NCI-H2107 treated with DMSO at 0.1 percent for 48 hours (cell line): ENCODE measurements at regions not wholly inside any gene's neighbourhood (a gene's known extent, or its start where the extent isn't known, plus 50 kb on each side); places are given as distances from the start of the nearest gene placed in this dataset.

Experiments used
- DNase-seq: peaks from one replicate; lab custom pipeline; 2025; ENCODE audit not compliant: unreplicated experiment; lab: John Stamatoyannopoulos, UW

DNA sequence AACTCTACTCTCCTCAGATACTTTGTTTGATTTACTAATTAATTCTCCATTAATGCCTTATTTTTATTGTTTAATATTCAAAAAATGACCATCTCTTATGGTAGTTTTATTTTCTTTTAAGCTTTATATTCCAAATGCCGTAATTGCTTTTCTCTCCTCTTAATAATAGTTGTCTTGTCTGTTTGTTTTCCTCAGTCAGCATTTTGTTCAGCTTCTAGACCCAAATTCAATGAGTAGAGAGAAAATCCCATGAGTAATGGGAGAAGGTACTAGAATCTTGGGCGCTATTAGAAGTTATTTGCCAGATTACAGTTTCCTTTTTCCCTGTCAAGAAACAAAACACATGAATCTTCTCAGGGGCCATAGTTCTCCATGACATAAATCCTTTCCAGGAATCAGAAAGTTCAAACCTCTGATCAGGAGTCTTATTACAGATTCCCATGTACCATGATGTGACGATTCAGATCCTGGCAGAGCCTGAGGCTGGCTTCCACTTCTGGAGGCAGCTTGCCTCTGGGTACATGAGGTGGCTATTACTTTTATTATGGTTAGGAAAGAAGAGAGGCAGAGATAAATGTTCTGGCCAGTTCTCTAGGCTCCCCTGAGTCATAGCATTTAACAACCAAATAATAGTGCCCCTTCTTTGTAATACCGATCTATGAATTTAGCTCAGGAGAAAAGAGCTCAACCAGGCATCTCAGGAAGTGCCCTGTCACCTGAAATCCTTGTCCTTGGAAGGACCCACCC, 485.1 kb upstream of the SETBP1 start:
- DNase-seq = no peak

DNA sequence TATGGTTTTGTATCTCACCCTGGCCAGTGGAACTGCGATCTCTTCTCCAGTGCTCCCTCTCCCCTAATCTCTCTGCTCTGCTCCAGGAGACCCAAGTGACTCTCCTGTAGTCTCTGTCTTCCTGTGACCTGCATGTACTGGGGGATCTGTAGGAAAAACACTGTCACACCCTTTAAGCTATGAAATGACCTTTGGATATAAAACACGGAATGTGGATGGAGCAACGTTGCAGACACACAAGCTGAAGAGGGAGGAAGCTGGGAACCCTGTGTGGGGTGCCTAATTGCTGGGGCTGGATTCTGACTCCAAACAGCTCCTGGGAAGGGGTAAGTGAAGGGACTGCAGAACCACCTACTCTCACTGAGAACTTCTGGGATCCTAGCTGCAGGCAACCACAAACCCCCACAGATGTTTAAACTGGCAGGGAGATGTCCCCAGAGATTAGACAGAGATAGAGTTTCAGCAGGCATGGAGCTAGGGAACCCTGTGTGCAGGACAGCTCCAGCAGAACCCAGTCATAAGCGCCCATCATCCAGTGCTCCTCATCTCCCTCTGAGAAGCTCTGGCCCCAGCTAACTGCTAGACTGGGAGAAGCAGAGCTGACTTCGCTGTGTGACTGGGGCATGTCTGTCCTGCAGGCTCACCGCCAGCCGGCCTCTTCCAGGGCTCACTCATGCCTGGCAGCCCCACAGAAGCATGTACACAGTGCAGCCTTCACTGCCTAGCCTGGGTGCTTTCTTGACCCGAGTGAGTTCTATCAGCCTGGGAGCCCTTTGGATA, 482.7 kb upstream of the SETBP1 start:
- DNase-seq = peak; percentile 63

DNA sequence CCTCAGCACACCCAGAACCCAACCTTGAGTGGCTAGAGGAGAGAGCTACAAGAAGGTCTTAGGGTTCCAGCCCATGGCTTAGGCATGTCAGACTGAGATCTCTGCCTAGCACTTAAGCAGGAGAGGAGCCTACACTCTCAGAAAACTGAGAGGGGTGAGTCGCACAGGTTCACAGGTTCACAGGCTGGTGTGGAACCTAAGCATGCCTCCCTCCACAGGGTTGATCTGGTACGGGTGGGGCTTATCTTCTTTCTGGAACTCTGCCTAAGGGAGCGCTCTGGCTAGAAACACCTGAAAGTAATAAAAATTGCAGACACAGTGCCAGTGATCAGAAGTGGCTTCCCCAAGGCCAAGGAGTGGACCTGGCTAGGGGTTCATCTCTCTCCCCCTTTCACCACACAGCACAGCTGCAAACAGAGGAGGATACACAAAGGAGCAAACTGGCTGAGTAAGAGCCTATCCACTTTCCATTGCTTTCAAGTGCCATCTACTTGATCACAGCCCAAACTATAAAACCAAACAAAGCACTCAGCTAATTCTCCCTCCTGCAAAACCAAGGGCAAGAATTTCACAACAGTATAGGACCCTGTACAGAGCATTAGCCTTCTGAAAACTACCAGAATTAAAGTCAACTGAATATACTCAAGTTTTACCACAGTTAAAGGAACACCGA, 481.9 kb upstream of the SETBP1 start:
- peak; percentile 88 for DNase-seq

DNA sequence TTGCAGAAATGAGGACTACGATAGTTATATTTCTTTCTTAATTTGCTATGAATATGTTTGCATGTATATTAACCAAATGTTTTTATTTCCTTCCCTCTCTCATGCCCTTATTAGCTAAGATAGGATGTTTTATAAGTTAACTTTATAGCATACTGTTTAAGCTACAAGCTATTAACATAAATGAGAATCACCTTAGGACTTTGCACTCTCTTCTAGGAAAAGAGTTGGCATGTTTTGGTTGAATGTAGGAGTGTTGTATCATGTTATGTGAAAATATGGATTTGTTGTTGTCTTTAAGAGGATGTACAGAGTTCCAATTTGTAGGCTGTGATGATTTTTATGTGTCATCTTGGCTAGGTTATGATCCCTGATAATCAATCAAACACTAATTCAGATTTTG, 467.4 kb upstream of the SETBP1 start:
- DNase-seq = no peak

DNA sequence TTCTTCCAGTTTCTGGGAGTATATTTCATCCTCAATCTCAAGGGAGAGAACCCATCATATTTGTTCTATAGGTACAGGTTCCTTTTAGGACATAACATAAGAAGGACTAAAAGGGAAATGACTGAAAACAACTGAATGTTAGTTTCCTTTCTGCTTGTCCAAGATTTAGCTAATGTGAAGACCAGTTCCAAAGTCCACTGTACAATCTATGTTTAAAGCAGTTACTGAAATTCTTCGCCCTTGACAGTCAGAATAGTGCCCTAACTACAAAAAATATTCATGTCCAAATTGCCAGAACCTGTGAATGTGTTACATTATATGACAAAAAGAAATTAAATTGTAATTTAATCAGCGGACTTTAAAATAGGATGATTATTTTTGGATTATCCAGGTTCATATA, 466.3 kb upstream of the SETBP1 start:
- DNase-seq = no peak

DNA sequence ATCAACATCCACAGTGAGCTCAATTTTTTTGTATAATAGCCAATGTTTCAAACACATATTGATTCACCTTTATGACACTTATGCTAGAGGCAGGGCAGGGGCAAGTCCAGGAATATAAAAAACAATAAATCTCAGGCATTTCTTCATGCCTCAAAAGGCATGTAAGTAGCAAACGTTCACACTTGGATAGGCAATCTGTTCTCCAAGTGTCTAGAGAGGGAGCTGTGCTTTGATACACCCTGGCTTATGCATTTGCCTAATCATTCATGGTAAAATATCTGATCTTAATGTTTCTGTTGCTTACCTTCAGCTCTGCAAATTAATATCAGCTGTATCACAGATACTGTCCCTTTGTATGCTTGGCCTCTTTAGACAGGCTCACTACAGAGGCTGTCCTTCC, 464.5 kb upstream of the SETBP1 start:
- no peak for DNase-seq

DNA sequence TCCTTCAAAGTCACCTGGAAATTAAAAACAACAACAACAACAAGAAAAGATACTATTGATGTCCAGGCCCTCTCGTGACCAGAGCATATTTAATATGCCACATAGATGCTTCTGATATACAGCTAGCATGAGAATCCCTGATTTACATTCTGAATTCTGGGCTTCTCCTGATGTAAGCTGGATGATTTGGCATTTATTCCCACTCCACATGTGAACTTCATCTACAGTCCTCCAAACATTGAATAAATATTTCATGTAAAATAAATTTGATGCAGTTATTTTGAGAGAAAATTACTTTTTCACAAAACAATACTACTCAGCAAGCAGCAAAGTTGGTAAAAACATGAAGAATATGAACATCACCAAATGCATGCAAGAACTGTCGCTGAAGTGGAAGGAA, 453.2 kb upstream of the SETBP1 start:
- no peak for DNase-seq

DNA sequence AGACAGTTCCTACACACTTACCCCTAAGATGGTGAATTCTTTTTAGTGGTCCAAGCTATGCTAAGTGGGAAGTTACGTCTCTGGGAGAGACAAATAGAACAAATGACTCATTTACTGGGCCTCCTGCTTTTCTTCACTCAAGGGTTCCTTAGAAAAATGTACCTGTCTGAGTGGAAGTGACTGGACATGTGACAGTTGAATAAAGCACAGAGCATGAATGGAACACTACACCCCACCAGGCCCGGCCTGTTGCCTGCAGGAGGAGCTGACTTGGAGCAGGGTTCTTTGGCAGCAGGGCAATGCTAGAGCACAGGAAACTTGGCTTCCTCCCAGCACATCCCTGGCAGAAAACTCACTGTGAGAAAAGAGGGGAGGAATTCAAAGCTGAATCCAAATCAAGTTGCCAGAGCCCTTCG, 451.0 kb upstream of the SETBP1 start:
- DNase-seq = no peak

DNA sequence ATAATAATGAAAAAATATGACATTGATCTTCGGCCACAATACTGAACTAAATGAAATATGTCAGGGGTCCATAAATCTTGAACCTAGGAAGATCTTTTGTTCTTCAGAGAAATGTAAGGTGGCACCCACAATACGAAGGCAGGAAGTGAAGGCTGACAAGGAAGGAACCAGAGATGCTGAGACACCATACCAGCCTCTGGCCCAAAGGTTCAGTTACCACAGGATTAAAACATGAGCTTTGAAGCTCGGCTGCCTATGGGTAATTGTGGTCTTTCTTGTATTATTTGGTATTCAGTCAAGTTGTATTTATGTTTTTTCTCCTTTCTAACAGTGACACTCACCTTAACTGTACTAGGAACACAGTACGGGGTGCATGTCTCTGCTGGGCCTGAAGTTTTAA, 448.8 kb upstream of the SETBP1 start:
- DNase-seq = no peak

DNA sequence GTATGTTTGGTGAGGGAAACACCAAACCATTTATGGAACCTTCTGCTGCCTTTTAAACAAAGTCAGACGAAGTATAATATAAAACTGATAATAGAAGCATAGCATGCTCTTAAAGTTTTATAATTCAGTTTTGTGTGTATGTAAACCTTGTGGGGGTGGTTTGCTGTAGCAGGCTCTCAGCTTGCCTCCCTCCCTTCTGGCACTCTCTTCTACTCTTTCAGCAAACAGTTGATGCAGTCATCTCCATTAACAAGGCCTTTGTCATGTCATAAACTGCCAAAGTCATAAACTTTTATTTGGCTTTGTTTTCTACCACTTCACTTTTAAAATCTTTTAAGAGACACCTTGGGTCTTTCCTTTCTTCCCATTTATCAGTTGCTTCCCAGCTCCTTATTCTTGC, 448.2 kb upstream of the SETBP1 start:
- DNase-seq = no peak

DNA sequence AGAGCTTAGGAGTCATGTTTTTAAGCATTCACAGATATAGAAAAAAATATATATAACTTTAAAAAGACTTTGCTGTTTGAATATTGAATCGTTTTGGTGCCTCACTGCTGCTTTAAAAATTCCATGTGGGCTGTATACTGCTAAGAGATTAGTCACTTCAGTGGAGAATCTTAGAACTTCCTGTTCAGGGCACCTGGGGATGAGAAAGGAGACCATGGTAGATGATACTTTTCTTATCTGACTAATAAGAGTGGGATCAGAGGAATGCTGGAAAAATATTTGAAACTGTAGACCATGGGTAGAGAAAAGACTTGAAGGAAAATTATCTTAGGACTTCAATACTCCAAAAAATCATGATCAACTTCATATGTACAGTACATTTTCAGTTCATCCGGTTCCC, 442.2 kb upstream of the SETBP1 start:
- DNase-seq = no peak

DNA sequence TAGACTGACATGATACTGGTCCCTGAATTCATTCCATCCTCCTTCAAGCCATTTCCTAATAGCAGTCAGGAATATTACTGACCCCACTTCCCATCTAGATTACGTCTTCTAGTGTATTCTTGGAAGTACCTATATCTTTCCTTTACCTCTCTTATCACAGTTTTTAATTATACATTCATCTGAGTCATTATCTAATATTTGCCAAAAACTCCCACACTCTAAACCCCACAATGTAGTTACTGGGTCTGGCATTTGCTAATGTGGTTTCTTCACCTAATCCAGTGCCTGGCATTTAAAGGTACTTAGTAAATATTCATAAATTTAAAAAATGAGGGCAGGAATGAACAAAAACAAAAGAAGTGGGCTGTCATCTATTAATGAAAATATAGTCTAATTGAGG, 441.8 kb upstream of the SETBP1 start:
- DNase-seq = no peak

DNA sequence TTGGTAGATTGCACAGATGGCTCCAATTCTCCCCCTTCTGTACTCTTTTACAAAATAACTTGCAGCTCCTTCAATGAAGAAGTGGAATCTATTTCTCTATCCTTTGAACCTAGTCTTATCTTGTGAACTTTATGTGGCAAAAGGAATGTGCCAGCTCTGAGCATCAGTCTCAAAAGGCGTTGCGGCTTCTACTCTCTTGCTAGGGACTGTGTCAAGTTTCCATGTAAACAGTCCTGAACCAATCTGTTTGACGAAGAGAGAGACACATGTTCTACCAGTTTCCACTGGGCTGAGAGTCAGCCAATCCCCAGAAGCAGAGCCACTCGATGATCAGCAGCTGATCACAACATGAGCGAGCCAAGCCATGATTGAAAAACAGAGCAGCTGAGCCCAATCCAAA, 439.7 kb upstream of the SETBP1 start:
- DNase-seq = no peak

DNA sequence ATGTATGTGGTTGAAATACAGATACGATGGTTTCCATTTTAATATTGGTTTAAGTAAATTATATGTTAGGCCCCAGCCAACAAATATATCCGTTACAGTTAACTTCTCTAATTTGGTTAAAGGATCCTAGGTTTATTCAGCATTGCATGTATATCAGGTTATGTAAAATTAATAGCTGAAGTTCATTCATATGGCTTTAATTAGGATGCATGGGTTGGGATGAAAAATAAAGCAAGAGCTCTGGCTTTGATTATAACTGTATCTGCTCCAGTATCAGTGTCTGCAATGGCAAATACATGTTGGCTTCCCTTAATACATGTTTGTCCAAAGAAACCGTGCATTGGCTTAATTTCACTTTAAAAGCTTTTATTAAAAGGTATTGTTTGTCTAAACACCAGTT, 435.7 kb upstream of the SETBP1 start:
- no peak for DNase-seq

DNA sequence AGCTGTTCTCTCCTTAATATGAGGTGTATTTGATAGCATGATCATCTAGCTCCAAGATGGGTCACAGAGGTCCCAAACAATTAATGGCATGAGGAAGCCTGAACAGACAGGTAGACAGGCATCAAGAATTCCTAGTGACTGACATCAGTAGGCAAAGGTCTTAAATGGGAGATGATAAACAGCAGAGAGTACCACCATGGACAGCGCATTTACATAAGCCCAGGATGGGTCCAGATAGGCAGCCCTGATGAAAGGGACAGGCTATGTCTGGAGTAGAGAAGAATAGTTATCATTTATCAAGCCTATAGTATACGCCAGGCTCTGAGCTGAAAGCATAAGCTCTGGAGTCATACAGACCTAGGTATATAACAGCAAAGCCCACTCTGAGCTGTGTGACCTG, 434.7 kb upstream of the SETBP1 start:
- no peak for DNase-seq

DNA sequence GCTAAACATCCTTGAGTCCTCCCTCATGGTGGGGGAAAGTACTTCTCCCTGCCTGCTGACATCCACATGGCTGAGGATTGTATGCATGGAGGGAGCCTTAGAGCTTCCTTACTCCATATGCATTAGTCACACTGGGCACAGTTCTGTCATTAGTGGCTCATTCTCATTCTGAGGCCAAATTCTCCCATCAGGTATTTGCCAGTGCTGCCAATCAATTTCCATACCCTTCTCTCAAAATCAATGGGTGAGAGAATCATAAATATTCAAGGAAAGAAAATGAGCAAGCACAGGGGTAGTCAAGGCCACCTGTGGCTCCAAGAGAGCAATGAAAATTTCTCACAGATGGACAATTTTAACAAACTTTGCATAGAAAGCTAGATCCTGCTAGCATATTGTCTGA, 422.6 kb upstream of the SETBP1 start:
- no peak for DNase-seq

DNA sequence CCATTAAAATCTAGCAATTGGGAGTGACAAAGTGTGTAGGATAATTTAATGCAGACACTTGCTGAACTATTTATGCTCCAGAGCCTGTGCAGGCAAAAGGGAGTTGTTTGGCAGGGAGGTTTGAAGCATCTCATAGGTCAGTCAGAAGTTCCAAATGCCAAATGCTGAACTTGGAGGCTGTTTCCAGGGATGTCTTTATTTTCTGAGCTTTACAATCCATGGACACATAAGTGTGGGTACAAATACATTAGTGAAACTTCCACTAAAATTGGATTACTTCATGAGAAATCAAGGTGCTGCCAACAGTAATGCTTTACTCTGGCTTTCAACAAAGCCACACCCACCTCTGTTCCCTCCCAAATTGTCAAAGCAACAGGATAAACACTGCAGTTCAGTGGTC, 422.1 kb upstream of the SETBP1 start:
- DNase-seq = no peak

DNA sequence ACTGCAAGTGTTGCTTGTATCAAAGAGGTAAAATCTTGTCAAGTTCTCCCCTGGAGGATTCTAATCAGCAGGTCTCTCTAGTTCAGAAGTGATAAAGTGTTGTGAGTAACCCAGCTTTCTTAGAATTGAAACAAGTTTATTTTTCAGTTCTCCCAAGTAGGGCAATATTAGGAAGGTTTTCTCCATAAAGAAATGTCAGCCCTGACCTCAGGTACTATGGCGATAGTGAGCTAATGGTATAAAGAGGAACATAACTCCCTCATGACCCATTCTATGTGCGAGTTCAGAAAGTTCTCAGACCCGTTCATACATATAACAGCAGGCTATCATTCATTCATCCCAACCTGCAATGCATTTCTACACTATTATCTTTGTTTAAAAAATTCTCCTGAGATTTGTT, 421.1 kb upstream of the SETBP1 start:
- no peak for DNase-seq

DNA sequence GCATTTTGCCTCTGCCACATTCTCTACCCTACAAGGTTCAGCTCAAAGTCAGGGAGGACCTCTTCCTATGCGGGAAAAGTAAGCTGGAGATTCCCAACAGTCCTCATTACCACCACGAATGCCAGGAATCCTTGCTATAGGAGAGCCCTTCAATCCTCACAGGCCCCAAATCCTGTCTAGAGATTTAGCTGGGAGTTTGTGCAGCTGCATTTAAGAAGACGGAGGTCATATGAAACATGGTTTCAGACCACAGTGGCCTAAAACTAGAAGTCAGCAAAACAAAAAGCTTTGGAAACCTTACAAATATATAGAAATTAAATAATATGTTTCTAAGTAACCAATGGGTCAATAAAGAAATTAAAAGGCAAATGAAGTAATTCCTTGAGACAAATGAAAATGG, 415.3 kb upstream of the SETBP1 start:
- no peak for DNase-seq

DNA sequence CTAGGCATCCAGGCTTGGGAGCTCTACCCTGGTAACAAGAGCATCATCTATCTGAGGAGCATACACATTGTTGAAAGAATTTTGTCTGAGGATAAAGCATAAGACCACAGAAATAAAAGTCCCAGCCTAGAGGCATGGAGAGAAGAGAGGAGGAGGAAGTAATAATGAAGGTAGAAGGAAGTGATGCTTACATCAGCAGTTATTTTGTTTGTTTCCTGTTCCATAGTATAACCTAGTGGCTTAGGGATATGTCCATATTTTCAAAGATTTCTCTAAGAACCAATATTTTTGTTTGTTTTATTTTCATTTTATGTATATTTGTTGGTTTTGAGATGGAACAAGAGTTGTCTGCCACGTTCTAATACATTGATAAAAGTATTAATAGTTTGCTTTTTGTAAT, 407.4 kb upstream of the SETBP1 start:
- no peak for DNase-seq

DNA sequence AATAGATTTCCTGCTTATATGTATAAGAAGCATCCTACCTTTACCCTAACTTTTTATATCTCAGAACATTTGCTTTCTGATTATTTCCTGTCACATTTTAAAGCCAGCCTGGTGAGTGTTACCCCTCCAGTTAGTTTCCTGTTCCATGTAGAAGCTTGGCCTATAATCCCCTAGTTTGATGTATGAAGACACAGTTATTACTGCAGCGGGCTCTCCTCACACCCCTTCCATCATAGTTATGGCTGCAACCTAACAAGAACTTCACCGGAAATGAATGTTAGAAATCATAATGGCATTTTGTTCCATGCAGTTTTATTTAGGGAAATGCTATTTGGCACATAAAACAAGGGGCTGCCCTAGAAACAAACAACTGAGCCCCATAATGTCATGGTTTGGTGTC, 400.2 kb upstream of the SETBP1 start:
- no peak for DNase-seq

DNA sequence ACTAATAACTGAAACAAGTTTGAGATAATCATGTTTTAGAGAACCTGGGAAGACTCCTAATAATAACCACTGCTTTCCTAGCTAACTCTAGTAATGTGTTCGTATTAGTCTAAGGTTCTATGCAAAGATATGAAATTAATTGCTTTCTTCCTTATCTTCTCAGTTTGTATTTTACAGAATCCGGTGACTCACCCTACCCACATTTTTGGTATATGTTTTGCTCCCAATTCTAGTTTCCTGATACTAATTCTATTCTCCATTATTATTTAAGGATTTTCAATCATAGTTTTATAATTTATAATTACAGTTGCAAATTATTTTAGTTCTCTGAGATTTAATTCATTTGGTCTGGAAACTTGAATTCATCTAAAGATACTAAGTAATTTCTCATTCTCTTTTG, 394.6 kb upstream of the SETBP1 start:
- no peak for DNase-seq
